ENCODE measurements at regions not wholly inside any gene's neighbourhood (a gene's known extent, or its start where the extent isn't known, plus 50 kb on each side); places are given as distances from the start of the nearest gene placed in this dataset.

DNA sequence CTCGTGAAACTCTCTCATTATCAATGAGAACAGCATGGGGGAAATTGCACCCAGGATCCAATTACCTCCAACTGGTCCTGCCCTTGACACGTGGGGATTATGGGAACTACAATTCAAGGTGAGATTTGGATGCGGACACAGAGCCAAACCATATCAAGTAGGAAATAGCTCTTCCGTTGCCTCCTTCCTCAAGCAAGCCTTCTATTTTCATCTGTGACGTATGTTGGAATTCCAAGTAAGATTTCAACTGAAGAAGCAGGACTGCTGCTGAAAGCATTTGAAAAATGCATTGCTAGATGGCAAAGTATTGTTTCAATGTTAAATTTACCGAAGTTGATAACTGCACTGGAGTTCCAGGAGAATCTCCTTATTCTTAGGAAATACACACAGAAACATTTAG is 178.1 kb upstream of the GALNT17 start:
- TF ChIP-seq GABPA (IDR thresholded peaks at IDR 0.05; ENCODE audit: low read depth): no peak
- TF ChIP-seq POLR2AphosphoS5 (IDR thresholded peaks at IDR 0.05; ENCODE audit: low read depth): no peak
- TF ChIP-seq, protein P1, sequence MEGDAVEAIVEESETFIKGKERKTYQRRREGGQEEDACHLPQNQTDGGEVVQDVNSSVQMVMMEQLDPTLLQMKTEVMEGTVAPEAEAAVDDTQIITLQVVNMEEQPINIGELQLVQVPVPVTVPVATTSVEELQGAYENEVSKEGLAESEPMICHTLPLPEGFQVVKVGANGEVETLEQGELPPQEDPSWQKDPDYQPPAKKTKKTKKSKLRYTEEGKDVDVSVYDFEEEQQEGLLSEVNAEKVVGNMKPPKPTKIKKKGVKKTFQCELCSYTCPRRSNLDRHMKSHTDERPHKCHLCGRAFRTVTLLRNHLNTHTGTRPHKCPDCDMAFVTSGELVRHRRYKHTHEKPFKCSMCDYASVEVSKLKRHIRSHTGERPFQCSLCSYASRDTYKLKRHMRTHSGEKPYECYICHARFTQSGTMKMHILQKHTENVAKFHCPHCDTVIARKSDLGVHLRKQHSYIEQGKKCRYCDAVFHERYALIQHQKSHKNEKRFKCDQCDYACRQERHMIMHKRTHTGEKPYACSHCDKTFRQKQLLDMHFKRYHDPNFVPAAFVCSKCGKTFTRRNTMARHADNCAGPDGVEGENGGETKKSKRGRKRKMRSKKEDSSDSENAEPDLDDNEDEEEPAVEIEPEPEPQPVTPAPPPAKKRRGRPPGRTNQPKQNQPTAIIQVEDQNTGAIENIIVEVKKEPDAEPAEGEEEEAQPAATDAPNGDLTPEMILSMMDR (IDR thresholded peaks at IDR 0.05; ENCODE audit: insufficient read depth, low read length): no peak
- TF ChIP-seq SPI1 (IDR thresholded peaks at IDR 0.05; ENCODE audit: borderline replicate concordance, low read depth): no peak
- TF ChIP-seq, protein P2, sequence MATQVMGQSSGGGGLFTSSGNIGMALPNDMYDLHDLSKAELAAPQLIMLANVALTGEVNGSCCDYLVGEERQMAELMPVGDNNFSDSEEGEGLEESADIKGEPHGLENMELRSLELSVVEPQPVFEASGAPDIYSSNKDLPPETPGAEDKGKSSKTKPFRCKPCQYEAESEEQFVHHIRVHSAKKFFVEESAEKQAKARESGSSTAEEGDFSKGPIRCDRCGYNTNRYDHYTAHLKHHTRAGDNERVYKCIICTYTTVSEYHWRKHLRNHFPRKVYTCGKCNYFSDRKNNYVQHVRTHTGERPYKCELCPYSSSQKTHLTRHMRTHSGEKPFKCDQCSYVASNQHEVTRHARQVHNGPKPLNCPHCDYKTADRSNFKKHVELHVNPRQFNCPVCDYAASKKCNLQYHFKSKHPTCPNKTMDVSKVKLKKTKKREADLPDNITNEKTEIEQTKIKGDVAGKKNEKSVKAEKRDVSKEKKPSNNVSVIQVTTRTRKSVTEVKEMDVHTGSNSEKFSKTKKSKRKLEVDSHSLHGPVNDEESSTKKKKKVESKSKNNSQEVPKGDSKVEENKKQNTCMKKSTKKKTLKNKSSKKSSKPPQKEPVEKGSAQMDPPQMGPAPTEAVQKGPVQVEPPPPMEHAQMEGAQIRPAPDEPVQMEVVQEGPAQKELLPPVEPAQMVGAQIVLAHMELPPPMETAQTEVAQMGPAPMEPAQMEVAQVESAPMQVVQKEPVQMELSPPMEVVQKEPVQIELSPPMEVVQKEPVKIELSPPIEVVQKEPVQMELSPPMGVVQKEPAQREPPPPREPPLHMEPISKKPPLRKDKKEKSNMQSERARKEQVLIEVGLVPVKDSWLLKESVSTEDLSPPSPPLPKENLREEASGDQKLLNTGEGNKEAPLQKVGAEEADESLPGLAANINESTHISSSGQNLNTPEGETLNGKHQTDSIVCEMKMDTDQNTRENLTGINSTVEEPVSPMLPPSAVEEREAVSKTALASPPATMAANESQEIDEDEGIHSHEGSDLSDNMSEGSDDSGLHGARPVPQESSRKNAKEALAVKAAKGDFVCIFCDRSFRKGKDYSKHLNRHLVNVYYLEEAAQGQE (IDR thresholded peaks at IDR 0.05; ENCODE audit: insufficient replicate concordance, low read depth): no peak
- Histone ChIP-seq H3K27ac (replicated peaks) (no peak overlapping the region), H3K27me3 (ENCODE audit: insufficient read depth, poor library complexity, severe bottlenecking) (no peaks in the 10 kb centered on the region), H3K4me3 (replicated peaks; ENCODE audit: insufficient read depth, low read length) (no peak overlapping the region)
- no peak for DNase-seq (ENCODE audit: low read depth in 1 of 2, low spot score in 1 of 2)

DNA sequence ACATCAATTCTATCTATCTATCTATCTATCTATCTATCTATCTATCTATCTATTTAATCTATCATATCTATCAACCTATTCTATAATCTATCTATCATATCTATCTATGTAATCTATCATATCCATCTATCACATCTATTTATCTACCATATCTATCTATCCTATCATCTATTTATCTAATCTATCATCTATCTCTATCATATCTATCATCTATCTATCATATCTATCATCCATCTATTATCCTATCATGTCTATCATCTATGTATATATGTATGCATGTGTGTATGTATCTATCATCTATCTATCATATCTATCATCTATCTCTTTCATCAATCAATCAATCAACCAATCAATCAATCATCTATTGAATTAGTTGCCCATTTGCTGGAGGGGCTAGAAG is 159.3 kb upstream of the GALNT17 start:
- DNase-seq (ENCODE audit: low read depth in 1 of 2, low spot score in 1 of 2): no peak
- Histone ChIP-seq H3K27ac (replicated peaks) (no peak overlapping the region), H3K4me3 (replicated peaks; ENCODE audit: insufficient read depth, low read length) (no peak overlapping the region), H3K27me3 (ENCODE audit: insufficient read depth, poor library complexity, severe bottlenecking) (no peaks in the 10 kb centered on the region)
- TF ChIP-seq POLR2AphosphoS5 (IDR thresholded peaks at IDR 0.05; ENCODE audit: low read depth) (no peak), SPI1 (IDR thresholded peaks at IDR 0.05; ENCODE audit: borderline replicate concordance, low read depth) (no peak)
- TF ChIP-seq, protein P2 (IDR thresholded peaks at IDR 0.05; ENCODE audit: insufficient replicate concordance, low read depth): no peak

DNA sequence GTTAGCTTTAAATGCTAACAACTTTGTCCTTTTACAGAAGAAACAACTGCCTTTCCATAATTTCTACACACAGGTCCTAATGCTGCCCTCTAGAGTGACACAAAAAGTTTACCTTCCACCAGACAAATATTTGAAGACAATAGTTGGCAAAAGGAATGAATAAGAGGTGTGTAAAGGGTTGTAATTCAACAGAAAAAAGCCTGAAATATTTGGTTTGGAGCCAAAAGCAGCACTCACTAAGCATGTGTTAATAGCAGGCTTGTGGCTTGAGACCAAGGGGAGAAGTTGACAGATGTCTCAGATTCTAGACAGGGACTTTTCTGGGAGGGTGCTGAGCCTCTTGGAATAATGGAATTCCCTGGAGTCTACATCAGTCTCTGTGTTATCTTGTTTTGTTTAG is 156.2 kb upstream of the GALNT17 start:
- H3K4me3 ChIP-seq (replicated peaks; ENCODE audit: insufficient read depth, low read length): no peak overlapping the region
- TF ChIP-seq, protein P1 (IDR thresholded peaks at IDR 0.05; ENCODE audit: insufficient read depth, low read length): no peak
- TF ChIP-seq, protein P2 (IDR thresholded peaks at IDR 0.05; ENCODE audit: insufficient replicate concordance, low read depth): no peak
- TF ChIP-seq POLR2AphosphoS5 (IDR thresholded peaks at IDR 0.05; ENCODE audit: low read depth): no peak
- no peak overlapping the region for H3K27ac ChIP-seq (replicated peaks)
- no peaks in the 10 kb centered on the region for H3K27me3 ChIP-seq (ENCODE audit: insufficient read depth, poor library complexity, severe bottlenecking)
- no peak for DNase-seq (ENCODE audit: low read depth in 1 of 2, low spot score in 1 of 2)

DNA sequence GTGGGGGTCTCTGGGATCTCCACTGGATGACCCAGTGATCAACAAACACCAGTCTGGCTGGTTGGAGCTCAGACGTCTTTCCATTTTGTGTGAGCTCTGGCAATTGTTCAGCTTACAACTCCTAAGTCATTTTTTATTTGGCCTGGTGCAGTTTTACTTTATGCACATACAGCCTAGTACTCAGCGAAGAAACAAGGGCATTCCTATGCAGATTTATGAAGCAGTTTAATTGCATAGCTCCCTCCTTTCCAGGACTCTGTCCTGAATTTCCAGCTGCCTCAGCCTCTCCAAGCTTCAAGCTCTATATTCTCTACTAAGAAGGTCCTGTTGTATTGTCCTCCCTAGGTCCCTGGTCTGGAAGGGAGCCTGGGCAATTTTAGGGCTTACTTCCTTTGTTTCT is 145.6 kb upstream of the GALNT17 start:
- TF ChIP-seq GABPA (IDR thresholded peaks at IDR 0.05; ENCODE audit: low read depth) (no peak), POLR2AphosphoS5 (IDR thresholded peaks at IDR 0.05; ENCODE audit: low read depth) (no peak), SPI1 (IDR thresholded peaks at IDR 0.05; ENCODE audit: borderline replicate concordance, low read depth) (no peak)
- TF ChIP-seq, protein P1 (IDR thresholded peaks at IDR 0.05; ENCODE audit: insufficient read depth, low read length): no peak
- TF ChIP-seq, protein P2 (IDR thresholded peaks at IDR 0.05; ENCODE audit: insufficient replicate concordance, low read depth): no peak
- Histone ChIP-seq H3K27ac (replicated peaks) (no peak overlapping the region), H3K27me3 (ENCODE audit: insufficient read depth, poor library complexity, severe bottlenecking) (no peaks in the 10 kb centered on the region), H3K4me3 (replicated peaks; ENCODE audit: insufficient read depth, low read length) (no peak overlapping the region)
- DNase-seq (ENCODE audit: low read depth in 1 of 2, low spot score in 1 of 2): no peak

Measured in HL-60 (cell line).